AG04450 (cell line): ENCODE measurements at regions not wholly inside any gene's neighbourhood (a gene's known extent, or its start where the extent isn't known, plus 50 kb on each side); places are given as distances from the start of the nearest gene placed in this dataset.

Experiments
- CTCF ChIA-PET: fragments of 300-600, 350-600 bp; formaldehyde crosslinking; extraction: SDS; loops from one replicate; lab custom pipeline; 2022; ENCODE audit warnings: antibody characterized with exemption, inconsistent platforms; lab: Charles Lee
- POLR2A ChIA-PET: fragments of 350-600 bp; formaldehyde crosslinking; extraction: SDS; loops from one replicate; lab custom pipeline; 2021; ENCODE audit warnings: antibody characterized with exemption, inconsistent platforms; lab: Yijun Ruan, JAX
- DNase-seq: peaks from one replicate; pipeline ENCODE4 v3.0.0-alpha.2; 2011; ENCODE audit warnings: low read depth, low spot score
- H3K27ac ChIP-seq: one replicate; pipeline ENCODE4 v1.5.1; 2012; ENCODE audit warnings: low read depth, low read length, control low read depth
- H3K27me3 ChIP-seq: one replicate; pipeline ENCODE4 v1.6.0; 2012; ENCODE audit warnings: low read length; ENCODE audit not compliant: control insufficient read depth, insufficient read depth
- H3K4me3 ChIP-seq: 2 replicates; pipeline ENCODE4 v1.5.1; 2011; ENCODE audit warnings: mild to moderate bottlenecking, low read depth, low read length, control low read depth
- H3K9me3 ChIP-seq: 2 replicates; pipeline ENCODE4 v1.5.1; 2012; ENCODE audit warnings: low read length; ENCODE audit not compliant: control insufficient read depth, insufficient read depth
- CTCF ChIP-seq: IDR thresholded peaks from 2 replicates; pipeline ENCODE4 v1.5.1; 2011; ENCODE audit warnings: low read depth, low read length, control low read depth, inconsistent platforms

GRCh38 chr13:36531746-36532486 is 99.6 kb downstream of the CCNA1 start:
- Histone ChIP-seq H3K4me3 (no peak overlapping the region), H3K9me3 (no peaks in the 10 kb centered on the region), H3K27ac (no peak overlapping the region), H3K27me3 (no peaks in the 10 kb centered on the region)
- TF ChIP-seq CTCF = no peak
- POLR2A ChIA-PET = no interaction called here
- DNase-seq = no peak
- CTCF ChIA-PET = no interaction called here

DNA sequence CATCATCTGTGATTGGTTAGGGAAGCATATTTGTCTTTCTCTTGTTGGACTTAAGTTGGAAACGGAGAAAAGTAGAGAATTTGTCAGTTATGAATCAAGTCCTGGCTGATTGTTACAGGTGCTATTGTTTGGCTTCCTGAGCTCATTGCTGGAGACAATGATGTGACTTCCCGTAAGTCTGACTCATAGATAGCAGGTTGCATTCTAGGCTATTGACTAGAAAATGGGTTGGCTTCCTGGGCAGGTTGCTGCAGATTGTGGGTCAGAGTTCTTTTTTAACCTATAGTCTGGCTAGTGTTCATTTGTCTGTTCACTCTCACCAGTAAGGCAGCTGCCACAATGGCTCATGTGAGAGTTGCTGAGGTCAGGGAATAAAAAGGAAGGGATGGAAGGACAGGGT is 101.5 kb downstream of the CCNA1 start:
- ChIA-PET POLR2A (no interaction called here), CTCF (no interaction called here)
- no peak for TF ChIP-seq CTCF
- no peak overlapping the region for H3K4me3 ChIP-seq
- no peak overlapping the region for H3K27ac ChIP-seq
- DNase-seq = no peak
- H3K27me3 ChIP-seq = no peaks in the 10 kb centered on the region
- H3K9me3 ChIP-seq = no peaks in the 10 kb centered on the region

GRCh38 chr13:36536546-36536945 is 104.3 kb downstream of the CCNA1 start:
- ChIA-PET POLR2A (no interaction called here), CTCF (no interaction called here)
- TF ChIP-seq CTCF = no peak
- no peak overlapping the region for H3K27ac ChIP-seq
- H3K4me3 ChIP-seq = no peak overlapping the region
- H3K27me3 ChIP-seq = no peaks in the 10 kb centered on the region
- no peak for DNase-seq
- H3K9me3 ChIP-seq = no peaks in the 10 kb centered on the region

GRCh38 chr13:36543671-36544070 is 111.4 kb downstream of the CCNA1 start:
- CTCF ChIA-PET = interaction anchor here (0.7 kb wide), 1 partner anchor 1847 kb away, joined by 3 read pairs; no protein-coding TSS in a partner anchor
- Histone ChIP-seq H3K4me3 (no peak overlapping the region), H3K27ac (no peak overlapping the region), H3K9me3 (no peaks in the 10 kb centered on the region), H3K27me3 (no peaks in the 10 kb centered on the region)
- TF ChIP-seq CTCF = no peak
- DNase-seq = no peak
- POLR2A ChIA-PET = interaction anchor here (0.6 kb wide), 1 partner anchor 403 kb away, joined by 3 read pairs; no protein-coding TSS in a partner anchor

DNA sequence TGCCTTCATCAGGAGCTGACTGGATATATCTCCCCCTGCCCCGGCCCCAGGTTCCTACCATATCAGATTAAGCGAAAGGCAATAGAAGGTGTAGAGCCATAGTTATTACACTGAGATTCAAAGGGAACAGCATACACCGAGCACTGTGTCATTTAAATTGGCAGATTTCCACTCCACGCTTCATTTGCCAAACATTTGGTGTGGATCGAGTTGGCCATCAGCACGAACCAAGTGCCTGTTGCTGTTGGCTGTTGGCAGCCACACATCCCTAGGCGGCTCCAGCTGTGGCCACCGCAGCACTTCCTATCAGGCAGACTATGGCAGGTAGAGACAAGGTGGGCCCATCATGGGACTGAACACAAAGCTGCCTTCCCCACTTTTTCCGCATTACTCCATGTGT is 115.8 kb downstream of the CCNA1 start:
- POLR2A ChIA-PET = no interaction called here
- Histone ChIP-seq H3K27me3 (no peaks in the 10 kb centered on the region), H3K27ac (no peak overlapping the region), H3K4me3 (no peak overlapping the region), H3K9me3 (no peaks in the 10 kb centered on the region)
- no peak for DNase-seq
- CTCF ChIA-PET = no interaction called here
- no peak for TF ChIP-seq CTCF
